AG20443 (cell line): ENCODE measurements at regions not wholly inside any gene's neighbourhood (a gene's known extent, or its start where the extent isn't known, plus 50 kb on each side); places are given as distances from the start of the nearest gene placed in this dataset.
"Not testable (repeated sequence)": the region's sequence is repeated elsewhere in the genome, so short reads cannot be mapped to it uniquely, and the experiment has no call there.

Experiments
- DNase-seq: peaks from one replicate; pipeline ENCODE4 v3.0.0; 2012; ENCODE audit warnings: low spot score, mixed read lengths

DNA sequence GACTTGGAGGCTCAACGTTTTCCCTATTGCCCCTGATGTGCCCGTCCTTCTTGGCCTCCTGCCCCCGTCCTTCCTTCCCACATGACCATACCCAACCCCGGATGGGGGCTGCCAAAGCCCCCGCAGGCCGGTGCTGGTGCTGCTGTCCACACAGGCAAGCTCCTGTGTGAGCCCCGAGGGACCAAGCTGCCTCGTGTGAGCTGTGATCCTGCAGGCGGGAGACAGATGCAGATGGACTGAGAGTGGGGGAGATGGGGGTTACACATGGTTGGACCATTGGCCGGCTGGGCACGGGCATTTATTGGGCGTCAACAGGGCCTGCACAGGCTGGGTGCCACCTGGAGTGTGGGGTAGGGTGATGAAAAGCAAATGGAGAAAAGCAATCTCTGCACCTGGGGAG, 313.2 kb upstream of the B3GAT1 start:
- no peak for DNase-seq

GRCh38 chr11:134724779-134725140, 312.7 kb upstream of the B3GAT1 start:
- DNase-seq = no peak

- DNase-seq = no peak
These were observed 312.2 kb upstream of the B3GAT1 start for GRCh38 chr11:134724106-134724778.

DNA sequence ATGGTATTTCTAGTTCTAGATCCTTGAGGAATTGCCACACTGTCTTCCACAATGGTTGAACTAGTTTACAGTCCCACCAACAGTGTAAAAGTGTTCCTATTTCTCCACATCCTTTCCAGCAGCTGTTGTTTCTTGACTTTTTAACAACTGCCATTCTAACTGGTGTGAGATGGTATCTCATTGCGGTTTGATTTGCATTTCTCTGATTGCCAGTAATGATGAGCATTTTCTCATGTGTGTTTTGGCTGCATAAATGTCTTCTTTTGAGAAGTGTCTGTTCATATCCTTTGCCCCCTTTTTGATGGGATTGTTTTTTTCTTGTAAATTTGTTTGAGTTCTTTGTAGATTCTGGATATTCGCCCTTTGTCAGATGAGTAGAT, 308.6 kb upstream of the B3GAT1 start:
- DNase-seq = not testable (repeated sequence)

DNA sequence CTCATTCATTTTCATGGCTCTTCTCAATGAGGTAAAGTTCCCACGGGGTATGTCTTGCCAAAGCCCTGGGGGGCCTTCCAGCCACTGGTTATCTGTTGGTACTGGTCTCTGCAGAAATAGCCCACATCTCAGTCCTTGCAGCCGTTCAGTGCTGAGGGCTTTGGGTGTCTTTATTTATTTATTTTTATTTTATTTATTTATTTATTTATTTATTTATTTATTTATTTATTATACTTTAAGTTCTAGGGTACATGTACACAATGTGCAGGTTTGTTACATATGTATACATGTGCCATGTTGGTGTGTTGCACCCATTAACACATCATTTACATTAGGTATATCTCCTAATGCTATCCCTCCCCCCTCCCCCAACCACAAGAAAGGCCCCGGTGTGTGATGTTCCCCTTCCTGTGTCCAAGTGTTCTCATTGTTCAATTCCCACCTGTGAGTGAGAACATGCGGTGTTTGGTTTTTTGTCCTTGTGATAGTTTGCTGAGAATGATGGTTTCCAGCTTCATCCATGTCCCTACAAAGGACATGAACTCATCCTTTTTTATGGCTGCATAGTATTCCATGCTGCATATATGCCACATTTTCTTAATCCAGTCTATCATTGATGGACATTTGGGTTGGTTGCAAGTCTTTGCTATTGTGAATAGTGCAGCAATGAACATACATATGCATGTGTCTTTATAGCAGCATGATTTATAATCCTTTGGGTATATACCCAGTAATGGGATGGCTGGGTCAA, 308.1 kb upstream of the B3GAT1 start:
- not testable (repeated sequence) for DNase-seq

- DNase-seq = no peak
These were observed 307.4 kb upstream of the B3GAT1 start for GRCh38 chr11:134719397-134719796.

DNA sequence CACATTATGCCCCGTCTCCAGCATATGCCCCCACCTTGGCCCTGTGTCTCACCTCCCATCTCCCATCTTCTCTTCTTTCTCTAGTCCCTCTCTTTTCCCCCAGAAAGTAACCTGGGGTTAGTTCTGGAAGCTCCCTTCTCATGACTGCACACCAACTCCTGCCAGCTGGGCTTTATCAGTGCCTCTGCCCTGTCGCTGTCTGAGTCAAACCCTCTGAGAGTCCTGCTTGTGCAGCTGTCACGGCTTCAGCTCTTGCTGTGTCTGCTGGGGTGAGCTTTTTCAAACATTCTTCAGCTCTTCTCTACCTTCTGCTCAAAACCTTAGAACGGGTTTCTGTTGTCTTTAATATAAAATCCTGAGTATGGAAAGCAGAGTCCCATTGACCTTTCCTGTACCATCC, 304.5 kb upstream of the B3GAT1 start:
- no peak for DNase-seq

GRCh38 chr11:134714021-134714656, 302.1 kb upstream of the B3GAT1 start:
- DNase-seq = no peak

GRCh38 chr11:134712228-134713145, 300.4 kb upstream of the B3GAT1 start:
- DNase-seq = no peak

DNA sequence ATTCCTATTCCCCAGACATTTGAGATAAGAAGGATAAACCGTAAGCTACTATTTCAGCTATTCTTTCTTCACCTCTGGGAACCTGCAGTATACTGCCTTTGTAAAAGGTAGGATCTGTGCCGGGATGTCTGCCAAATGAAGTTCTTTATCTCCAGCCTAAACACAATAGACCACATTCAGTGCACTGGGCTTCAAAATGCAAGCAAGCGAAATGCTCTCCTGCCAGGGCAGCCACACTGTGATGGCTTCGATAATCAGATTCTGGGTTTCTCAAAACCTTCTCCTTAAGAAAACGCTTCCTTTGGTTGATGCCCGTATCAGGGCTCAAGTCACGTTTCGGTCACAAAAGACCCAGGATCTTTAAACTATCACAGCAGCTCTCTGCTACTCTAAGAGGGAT, 299.5 kb upstream of the B3GAT1 start:
- DNase-seq = no peak

DNA sequence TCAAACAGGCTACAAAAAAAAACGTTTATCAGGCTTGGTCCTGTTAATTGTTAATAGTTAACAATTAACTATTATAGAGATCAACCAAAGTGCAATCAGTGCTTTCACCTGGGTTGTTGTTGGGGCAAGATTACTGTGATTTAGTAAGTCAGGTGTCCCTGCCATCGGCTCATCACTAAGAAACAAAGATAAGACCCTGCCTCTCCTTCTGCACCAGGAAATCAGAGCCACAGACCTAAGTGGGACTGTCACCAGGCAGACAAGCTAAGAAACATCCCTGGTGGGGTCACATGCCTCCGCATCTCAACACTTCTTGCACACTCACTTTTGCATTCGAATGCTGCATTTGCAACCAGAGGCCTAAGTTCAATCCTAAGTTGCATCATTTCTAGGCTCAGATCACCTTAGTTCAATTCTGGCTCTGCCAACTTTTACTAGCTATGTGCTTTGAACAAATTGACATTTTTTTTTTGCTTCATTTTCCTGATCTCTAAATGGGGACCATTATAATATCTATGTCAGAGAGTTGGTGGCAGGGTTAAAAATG, 298.9 kb upstream of the B3GAT1 start:
- DNase-seq = no peak

- DNase-seq = no peak
These were observed 293.8 kb upstream of the B3GAT1 start for GRCh38 chr11:134705858-134706257.

GRCh38 chr11:134702827-134703226, 290.8 kb upstream of the B3GAT1 start:
- DNase-seq = no peak

DNA sequence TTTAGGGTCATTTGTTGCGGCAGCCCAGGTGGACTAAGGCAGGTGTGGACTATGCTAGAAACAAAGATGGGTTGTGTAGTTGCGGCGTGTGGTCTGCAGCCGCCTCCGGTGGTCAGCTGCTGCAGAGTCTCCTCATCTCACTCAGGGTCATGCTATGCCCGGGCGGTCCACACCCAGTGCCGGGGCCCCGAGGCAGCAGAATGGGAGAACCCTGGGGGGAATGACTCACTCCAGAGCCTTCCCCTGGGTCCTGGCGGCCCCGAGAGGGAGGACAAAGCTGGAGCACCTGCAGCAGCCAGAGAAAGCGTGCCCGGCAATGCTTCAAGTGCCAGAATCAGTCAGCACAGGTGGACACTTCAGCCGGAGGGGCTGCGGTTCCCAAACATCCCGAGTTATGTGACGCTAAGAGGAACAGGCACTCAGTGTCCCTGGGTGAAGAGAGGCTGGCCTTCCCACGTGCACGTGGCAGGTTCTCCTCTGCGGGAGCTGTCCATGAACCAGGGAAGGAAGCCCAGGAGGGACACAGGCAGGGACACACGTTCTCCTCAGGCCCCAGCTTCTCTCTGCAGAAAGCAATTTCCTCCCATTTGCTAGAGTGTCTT, 289.6 kb upstream of the B3GAT1 start:
- no peak for DNase-seq

DNA sequence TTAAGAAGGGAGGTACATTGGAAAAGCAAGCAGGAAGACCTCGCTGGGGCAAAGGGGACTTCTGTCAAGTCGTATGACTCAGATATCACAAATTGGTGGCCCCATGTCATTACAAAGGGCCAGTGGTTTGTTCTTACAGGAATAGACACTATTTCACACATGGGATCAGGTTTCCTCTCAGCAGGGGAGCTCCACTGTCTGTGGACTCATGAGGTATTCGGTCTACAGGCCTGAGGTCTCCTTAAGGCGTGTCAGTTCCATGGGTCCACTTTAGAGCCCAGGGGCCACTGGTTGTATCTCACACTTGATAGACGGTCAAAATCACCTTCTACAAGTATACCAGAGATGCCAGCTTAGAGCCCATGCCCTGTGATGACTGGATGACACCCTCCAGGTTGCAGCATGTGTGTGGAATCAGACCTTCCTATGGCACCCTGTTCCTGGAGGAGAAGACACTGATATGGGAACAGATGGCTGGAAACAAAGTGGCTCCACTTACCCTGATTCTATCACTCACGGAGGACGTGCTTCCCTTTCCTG, 288.1 kb upstream of the B3GAT1 start:
- no peak for DNase-seq

- DNase-seq = no peak
These were observed 284.4 kb upstream of the B3GAT1 start for GRCh38 chr11:134696455-134696854.

DNA sequence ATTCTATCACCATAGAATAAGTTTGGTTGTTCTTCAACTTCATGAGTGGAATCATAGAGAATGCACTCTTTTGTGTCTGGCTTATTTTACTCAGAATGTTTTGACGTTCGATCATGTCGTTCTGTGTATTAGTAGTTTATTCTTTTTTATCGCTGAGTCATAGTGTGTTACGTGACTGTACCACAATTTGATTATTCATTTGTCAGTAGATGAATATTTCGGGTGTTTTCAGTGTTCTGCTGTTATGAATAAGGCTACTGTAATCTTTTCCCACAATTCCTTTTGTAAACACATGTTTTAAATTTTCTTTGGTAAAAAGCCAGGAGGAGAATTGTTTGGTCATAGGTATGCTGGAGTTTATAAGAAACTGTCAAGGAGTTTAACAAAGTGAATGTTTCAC, 279.9 kb upstream of the B3GAT1 start:
- DNase-seq = no peak

GRCh38 chr11:134691295-134691873, 279.3 kb upstream of the B3GAT1 start:
- no peak for DNase-seq

- no peak for DNase-seq
These were observed 277.8 kb upstream of the B3GAT1 start for GRCh38 chr11:134689886-134690285.

DNA sequence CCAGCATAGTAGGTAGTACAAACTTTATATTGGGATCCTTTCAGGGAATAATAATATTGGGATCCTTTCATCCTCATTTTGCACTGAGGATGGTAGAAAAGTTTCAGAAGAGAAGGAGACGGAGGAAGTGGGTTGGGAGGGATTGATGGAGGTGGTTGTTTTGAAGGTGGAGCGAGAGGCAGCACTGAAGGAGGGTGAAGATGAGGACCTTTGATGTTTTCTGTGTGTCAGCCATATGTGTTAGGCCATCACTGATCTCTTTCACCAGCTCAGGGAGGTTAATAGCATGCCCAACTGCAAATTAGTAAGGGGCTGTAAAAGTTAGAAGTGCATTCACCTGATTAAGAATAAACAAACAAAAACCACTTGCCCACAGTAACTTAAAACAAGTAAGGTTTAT, 275.5 kb upstream of the B3GAT1 start:
- DNase-seq = no peak

DNA sequence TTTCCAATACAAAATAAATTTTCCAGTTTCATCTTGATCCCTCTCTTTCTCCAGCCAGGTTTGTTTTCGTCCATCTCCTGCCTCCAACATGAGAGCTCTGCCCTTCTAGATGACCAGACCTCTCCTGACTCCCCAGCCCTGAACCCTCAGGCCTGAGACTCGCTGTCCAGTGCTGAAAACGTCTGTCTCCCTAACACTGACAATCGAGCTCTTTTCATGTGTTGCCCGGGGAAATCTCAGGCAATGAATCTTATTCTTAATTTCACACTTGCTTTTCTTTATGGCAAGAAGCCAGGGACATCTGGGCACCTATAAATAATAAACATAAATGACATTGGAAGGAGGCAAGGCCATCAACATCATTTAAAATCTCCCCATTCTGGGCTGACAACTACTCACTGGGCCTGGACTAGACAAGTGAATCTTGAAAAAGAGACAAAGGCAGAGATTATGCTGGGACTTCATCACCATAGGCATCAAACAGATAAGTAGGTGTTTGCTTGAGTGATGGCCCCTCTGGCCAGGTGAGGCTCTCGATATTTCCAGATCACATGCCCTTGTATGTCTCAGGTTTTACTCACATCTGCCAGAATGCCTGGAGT, 274.5 kb upstream of the B3GAT1 start:
- no peak for DNase-seq
